Non-pigmented ciliary epithelial cell (primary cell): ENCODE measurements at regions not wholly inside any gene's neighbourhood (a gene's known extent, or its start where the extent isn't known, plus 50 kb on each side); places are given as distances from the start of the nearest gene placed in this dataset.

ENCODE experiments used
- DNase-seq: peaks from one replicate; pipeline ENCODE4 v3.0.0-alpha.2; 2010; ENCODE audit warnings: low read depth

DNA sequence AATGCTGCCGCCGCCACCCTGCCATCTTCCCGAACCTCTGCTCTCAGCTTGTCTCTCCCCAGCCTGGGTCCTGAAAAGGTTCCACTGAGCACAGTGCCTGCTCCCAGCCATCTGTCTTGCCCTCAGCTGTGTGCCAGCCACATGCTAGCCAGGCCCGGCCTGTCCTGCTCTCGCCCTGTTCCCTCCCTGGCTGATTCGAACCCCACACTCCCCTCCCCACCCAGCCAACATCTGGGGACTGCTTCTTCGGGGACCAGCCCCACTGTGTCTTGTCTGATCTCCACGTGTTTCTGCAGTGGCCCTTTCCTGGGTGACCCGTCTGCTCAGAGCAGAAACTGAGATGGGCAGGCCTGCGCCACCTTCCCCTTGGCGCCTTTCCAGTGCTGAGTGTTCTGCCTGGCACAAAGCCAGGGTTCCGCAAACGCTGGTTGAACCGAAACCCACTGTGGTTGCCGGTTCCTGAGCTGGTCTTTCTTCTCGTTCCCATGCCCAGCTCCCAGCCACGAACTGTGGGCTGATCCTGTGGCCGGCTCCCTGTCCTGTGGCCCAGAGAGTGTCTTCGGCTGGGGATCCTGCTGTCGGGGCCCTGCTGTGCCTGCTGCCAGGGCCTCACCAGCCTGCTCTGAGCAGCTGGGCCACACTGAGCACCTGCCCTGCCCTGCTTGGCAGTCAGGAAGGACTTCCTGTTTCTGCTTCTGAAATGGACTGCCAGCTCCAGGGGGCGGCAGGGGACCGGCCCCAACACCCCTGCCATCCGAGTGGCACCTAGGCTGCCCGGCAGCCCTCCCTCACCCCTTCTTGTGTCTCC is 62.7 kb upstream of the KLF13 start:
- DNase-seq = no peak

DNA sequence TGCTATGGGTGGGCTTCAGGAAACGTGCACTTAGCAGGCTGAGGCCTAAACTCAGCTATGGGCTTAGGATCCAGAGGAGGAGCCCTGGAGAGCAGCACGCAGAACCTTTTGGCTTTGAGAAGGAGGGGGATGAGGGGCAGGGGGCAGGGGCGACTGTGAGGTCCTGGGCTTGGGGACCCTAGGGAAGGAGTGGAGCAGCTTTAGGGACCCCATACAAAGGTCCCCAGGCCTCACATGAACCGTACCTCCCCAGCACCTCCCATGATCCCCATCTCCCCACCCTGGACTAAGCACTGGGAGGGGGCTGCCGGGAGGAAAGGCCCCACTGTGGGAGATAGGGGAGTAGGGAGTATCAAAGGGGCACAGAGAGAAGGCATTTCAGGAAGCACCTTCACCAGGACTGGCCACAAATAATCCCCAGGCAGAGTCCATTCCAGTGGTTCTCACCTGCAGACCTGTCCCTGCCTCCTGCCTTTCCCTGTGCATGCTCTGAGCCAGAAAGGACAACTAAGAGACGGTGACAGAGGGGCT is 62.0 kb upstream of the KLF13 start:
- DNase-seq = no peak

- no peak for DNase-seq
Observed at GRCh38 chr15:31265090-31265870, 61.4 kb upstream of the KLF13 start.

DNA sequence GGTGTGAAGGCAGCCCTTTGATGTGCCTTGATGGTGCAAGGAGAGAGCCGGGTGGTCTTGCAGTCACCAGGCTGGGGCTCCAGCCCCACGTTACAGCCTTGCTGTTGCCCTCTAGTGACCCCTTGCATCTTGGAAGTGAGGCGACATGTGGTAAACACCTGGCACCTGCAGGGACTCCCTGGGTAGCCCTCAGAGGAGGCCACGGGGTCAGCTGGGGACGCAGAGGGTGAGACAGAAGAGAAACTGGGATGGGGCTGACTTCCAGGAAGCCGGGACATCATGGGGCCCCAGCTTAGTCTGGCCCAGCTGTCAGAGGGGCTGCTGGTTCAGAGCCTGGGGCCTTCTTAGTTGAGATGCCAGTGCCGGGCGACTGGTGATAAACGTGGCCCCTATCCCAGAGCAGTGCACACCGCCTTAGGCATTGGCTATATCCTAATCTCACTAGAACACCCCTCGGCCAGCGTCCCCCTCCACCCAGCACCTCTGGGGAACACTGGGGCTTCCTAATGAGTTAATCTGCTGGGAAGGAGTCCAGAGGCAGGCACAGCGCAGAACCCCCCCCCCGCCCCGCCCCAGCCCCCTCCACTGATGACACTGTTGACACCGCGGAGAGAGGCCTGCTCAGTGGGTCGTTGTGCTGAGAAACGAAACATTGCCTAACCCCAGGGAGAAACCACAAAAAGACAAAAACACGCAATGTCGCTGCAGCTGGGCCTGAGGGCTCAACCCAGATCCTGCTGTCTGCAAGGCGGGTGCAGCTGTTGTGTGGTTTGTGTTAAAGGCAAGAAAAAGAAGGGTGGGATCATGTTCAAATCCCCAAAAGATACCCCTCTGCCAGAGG is 60.5 kb upstream of the KLF13 start:
- DNase-seq = no peak

DNA sequence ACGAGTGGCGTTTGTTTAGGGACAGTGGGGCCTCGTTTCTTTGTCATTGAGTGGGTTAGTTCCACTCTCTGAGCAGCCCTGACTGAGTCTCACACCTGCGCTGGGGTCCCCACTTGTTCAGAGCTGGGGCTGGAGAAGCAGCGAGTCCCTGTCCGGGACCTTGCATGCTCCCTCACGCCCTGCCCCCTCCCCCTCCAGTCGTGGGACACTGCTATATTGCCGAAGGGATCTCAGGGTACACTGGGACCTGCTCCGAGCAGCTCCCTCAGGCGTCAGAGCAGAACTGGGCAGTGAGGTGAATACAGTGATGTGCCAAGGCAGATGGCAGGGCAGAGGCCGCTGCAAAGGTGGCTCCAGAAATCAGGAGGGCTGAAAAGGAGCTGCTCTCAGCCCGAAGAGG is 59.9 kb upstream of the KLF13 start:
- no peak for DNase-seq

DNA sequence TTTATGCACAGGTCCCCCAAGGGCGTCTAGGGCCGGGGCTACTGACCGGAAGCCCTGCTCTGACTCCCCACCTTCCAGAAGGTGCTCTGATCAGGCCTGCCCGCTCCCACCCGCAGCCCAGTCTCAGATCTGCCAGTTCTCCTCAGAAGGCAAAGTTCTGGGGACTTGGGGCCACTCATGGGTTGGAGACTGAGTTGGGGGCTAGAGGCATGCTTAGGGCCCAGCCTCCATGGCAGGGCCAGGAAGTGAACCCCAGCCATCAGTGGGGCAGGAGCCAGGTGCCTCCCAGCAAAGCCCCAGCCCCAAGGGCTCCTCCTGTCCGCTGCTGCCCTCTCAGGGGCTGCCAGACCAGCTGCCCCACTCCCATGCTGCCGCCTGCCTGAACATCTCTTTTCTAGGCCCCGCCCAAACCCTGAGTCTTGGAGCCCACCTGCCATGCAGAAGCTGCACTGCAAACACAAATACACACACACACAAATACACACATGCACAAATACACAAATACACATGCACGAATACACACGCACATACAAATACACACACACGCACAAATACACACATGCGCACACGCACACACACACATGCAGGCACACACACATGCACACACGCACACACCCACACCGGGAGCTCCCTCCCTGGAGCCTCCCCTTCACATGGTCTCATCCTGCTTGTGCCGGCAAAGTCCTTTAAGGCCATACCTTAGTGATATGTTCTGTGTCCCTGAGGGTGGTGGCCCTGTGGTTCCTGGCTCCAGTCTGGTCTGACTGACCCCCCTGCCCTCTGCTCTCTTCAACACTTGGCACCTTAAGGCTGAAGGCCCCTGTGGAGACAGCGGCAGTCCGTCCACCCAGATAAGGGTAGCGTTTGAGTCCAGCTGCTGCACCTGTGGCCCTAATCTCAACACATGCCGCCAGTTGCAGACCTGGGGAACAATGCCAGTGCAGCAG is 59.2 kb upstream of the KLF13 start:
- DNase-seq = no peak

GRCh38 chr15:31268108-31268501 is 58.5 kb upstream of the KLF13 start:
- DNase-seq = no peak

- DNase-seq = no peak
Observed at GRCh38 chr15:31268911-31269784, 57.5 kb upstream of the KLF13 start.

- DNase-seq = no peak
Observed at GRCh38 chr15:31269816-31270575, 56.6 kb upstream of the KLF13 start.

DNA sequence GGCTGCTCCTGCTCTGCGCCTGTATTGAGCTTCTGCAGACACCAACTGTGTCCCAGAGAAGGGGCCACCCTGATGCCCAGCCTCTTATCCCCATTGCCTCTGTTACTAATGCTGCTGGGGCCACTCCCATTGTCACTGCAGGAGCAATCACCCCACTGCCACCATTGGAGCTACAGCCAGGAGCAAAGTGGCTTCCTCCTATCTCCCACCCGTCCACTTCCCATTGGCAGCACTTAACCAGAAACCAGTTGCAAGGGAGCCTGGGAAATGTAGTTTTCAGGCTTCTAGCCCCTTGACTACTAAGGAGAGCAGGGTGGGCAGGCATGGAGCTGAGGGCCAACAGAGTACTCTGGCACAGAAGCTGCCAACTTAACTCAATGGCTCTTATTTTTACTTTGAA is 55.9 kb upstream of the KLF13 start:
- no peak for DNase-seq

GRCh38 chr15:31271224-31271635 is 55.4 kb upstream of the KLF13 start:
- DNase-seq = no peak

- no peak for DNase-seq
Observed at GRCh38 chr15:31271711-31272557, 54.7 kb upstream of the KLF13 start.

GRCh38 chr15:31272558-31273257 is 53.9 kb upstream of the KLF13 start:
- DNase-seq = no peak

DNA sequence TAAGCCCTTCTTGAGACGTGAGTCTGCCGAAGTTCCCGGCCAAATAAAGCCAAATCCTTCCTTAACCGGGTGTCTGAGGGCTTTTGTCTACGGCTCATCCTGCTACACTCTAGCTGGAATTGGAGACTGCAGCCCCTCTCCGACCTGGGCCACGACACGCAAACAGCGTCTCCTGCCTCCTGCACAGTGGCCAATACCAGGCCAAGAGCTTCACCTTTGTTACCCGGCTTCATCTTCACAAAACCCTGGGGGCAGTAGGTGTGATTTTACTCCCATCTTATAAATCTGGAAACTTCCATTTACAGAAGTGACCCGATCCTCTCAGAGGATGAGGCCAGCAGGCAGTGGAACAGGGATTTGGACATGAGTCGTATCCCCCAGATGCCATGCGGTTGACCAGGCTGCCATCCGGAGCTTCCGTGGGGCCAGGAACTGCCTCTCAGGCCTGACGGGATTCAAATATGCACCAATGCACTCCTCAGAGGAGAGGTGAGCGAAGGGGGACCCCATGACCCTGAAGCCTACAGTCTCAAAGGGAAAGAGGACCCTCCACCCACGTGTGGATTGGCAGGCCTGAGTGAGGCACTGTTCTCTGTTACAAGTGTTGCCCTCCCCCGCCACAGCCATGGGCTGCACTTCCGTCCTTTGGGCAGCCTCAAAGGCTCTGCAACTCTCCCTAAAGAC is 53.2 kb upstream of the KLF13 start:
- no peak for DNase-seq

DNA sequence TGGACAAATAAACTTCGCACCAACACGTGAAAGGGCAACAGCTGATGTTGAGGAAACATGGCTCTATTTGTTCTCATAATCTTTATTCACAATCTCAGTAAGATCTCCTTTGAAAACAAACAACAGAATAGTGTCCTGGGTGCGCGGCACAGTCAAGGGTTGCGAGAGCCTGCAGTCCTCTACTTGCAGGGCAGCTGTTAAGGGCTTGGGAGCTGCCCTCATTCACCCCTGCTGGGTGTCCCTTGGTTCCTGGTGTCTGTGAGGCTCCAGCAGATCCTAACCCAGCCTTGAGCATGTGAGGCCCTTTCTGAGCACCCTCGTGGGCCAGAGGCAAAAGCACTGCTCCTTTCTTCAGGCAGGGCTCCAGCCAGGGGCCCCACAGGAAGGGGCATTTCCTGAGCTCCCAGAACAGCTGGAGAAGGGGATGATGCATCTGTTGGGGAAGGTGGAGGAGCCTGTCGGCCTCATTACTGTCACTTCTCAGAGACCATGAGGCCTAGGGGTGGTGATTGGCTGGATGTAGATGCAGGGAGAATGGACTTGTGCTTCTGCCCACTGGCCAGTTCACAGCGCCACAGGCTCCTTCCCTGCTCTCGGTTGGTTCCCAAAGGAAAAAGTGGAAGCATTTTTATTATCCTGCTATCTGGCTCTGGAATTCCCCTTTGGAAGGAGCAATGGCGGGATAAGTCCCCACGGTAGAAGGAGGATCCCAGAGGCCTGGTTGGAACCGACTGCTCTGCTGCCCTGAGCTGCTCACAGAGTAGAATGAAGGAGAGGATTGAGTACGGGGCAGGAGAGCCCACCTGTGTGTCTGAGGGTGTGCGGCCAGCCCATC is 51.9 kb upstream of the KLF13 start:
- DNase-seq = no peak
